GM23338 (cell line): ENCODE measurements at regions not wholly inside any gene's neighbourhood (a gene's known extent, or its start where the extent isn't known, plus 50 kb on each side); places are given as distances from the start of the nearest gene placed in this dataset.

Source experiments
- ATAC-seq: fragments of 200-7000 bp; cut with Tn5 transposase; 3 replicates; pipeline ENCODE4 v1.9.1; 2020
- DNase-seq: peaks from one replicate; pipeline ENCODE4 v3.0.0-alpha.2; 2015; ENCODE audit warnings: low spot score
- H2AFZ ChIP-seq: fragments of 200-600 bp; sonication (generic); 2 replicates; pipeline ENCODE4 v1.8.0; 2016; ENCODE audit warnings: antibody characterized with exemption, mild to moderate bottlenecking, moderate library complexity
- H3F3A ChIP-seq: fragments of 200-600 bp; sonication (generic); replicated peaks from 2 replicates; pipeline ENCODE4 v1.8.0; 2017; ENCODE audit warnings: antibody characterized with exemption, mixed run types, low read depth
- H3K27ac ChIP-seq: fragments of 200-600 bp; sonication (generic); 2 replicates; pipeline ENCODE4 v1.6.1; 2016; ENCODE audit warnings: low read depth
- H3K27me3 ChIP-seq: fragments of 200-600 bp; sonication (generic); 2 replicates; pipeline ENCODE4 v1.8.0; 2016; ENCODE audit warnings: mild to moderate bottlenecking, mixed run types, moderate library complexity; ENCODE audit not compliant: insufficient read depth
- H3K36me3 ChIP-seq: fragments of 200-600 bp; sonication (generic); 2 replicates; pipeline ENCODE4 v1.8.0; 2016; ENCODE audit warnings: mild to moderate bottlenecking; ENCODE audit not compliant: insufficient read depth
- H3K4me1 ChIP-seq: fragments of 200-600 bp; sonication (generic); 2 replicates; pipeline ENCODE4 v1.8.0; 2016; ENCODE audit warnings: mild to moderate bottlenecking, moderate library complexity; ENCODE audit not compliant: insufficient read depth
- H3K4me2 ChIP-seq: fragments of 200-600 bp; sonication (generic); 2 replicates; pipeline ENCODE4 v1.7.1; 2017; ENCODE audit warnings: mixed run types
- H3K4me3 ChIP-seq: fragments of 200-600 bp; sonication (generic); 2 replicates; pipeline ENCODE4 v1.6.1; 2016; ENCODE audit warnings: mixed run types
- H3K79me2 ChIP-seq: fragments of 200-600 bp; sonication (generic); replicated peaks from 2 replicates; pipeline ENCODE4 v1.8.0; 2017; ENCODE audit warnings: mild to moderate bottlenecking; ENCODE audit not compliant: insufficient read depth
- H3K9me2 ChIP-seq: fragments of 200-600 bp; sonication (generic); 2 replicates; pipeline ENCODE4 v1.8.0; 2017; ENCODE audit not compliant: insufficient read depth
- H4K20me1 ChIP-seq: fragments of 200-600 bp; sonication (generic); replicated peaks from 2 replicates; pipeline ENCODE4 v1.8.0; 2017; ENCODE audit warnings: mild to moderate bottlenecking; ENCODE audit not compliant: insufficient read depth
- H3K27ac Mint-ChIP-seq: 2 replicates; pipeline ENCODE4 v1.8.0; 2020; ENCODE audit warnings: inconsistent platforms, mild to moderate bottlenecking, moderate library complexity, mixed read lengths
- H3K27me3 Mint-ChIP-seq: 3 replicates; pipeline ENCODE4 v1.8.0; 2022; ENCODE audit warnings: low read depth, mild to moderate bottlenecking, moderate library complexity, mixed read lengths, inconsistent platforms; ENCODE audit not compliant: insufficient read depth, poor library complexity
- H3K36me3 Mint-ChIP-seq: 3 replicates; pipeline ENCODE4 v1.8.0; 2021; ENCODE audit warnings: low read depth, mild to moderate bottlenecking, inconsistent platforms, moderate library complexity, mixed read lengths
- H3K4me1 Mint-ChIP-seq: 3 replicates; pipeline ENCODE4 v1.8.0; 2020; ENCODE audit warnings: mild to moderate bottlenecking, inconsistent platforms, mixed read lengths
- H3K4me3 Mint-ChIP-seq: 3 replicates; pipeline ENCODE4 v1.8.0; 2021; ENCODE audit warnings: moderate library complexity, mild to moderate bottlenecking, inconsistent platforms, mixed read lengths
- H3K9me3 Mint-ChIP-seq: 3 replicates; pipeline ENCODE4 v1.8.0; 2020; ENCODE audit warnings: moderate library complexity, mild to moderate bottlenecking, inconsistent platforms, mixed read lengths
- CTCF ChIP-seq, 2 experiments: fragments of 200-600 bp in 1 of 2; sonication (generic) in 1 of 2; conservative IDR thresholded peaks; 2 replicates each; pipeline versions ENCODE4 v1.5.1 to v1.6.1; 2016 to 2017; ENCODE audit warnings: antibody characterized with exemption in 2 of 2, low read depth in 2 of 2, mild to moderate bottlenecking in 2 of 2, moderate library complexity in 1 of 2
- EZH2 ChIP-seq: fragments of 200-600 bp; sonication (generic); IDR thresholded peaks from one replicate; pipeline ENCODE4 v1.8.0; 2017; ENCODE audit warnings: antibody characterized with exemption, mild to moderate bottlenecking, low read depth; ENCODE audit not compliant: unreplicated experiment
- EZH2phosphoT487 ChIP-seq: fragments of 200-600 bp; sonication (generic); IDR thresholded peaks from one replicate; pipeline ENCODE4 v1.8.1; 2018; ENCODE audit warnings: antibody characterized with exemption; ENCODE audit not compliant: unreplicated experiment
- JUNB ChIP-seq: IDR thresholded peaks from one replicate; pipeline ENCODE4 v1.6.1; 2016; ENCODE audit warnings: antibody characterized with exemption; ENCODE audit not compliant: unreplicated experiment
- NANOG ChIP-seq: IDR thresholded peaks from 2 replicates; pipeline ENCODE4 v1.6.1; 2016; ENCODE audit warnings: antibody characterized with exemption, borderline replicate concordance
- STAT1 ChIP-seq: IDR thresholded peaks from one replicate; pipeline ENCODE4 v1.6.1; 2016; ENCODE audit warnings: antibody characterized with exemption; ENCODE audit not compliant: unreplicated experiment
- ZNF331 ChIP-seq: fragments of 250-450 bp; sonication (Bioruptor Pico); IDR thresholded peaks from 2 replicates; pipeline ENCODE4 v1.5.0; 2020; ENCODE audit warnings: low read depth, mild to moderate bottlenecking, moderate library complexity
- ZNF462 ChIP-seq: fragments of 250-450 bp; sonication (Bioruptor Pico); IDR thresholded peaks from 2 replicates; pipeline ENCODE4 v1.5.0; 2020; ENCODE audit warnings: mild to moderate bottlenecking, moderate library complexity

GRCh38 chr1:227379555-227379892, 61.2 kb upstream of the CDC42BPA start (continued):
- TF ChIP-seq ZNF462 (CRISPR knock-in tag) (no peak), EZH2 (no peak), ZNF331 (CRISPR knock-in tag) (no peak)

- Histone ChIP-seq H3F3A (no peaks in the 10 kb centered on the region), H3K79me2 (no peaks in the 10 kb centered on the region), H3K27me3 (no peaks in the 10 kb centered on the region), H2AFZ (peak overlapping the region; percentile 74; the same call in 1 of the 2 replicates), H3K9me2 (peaks cover 3% of the 10 kb centered on the region; the same call in 1 of the 2 replicates), H3K4me2 (no peak overlapping the region), H3K36me3 (no peaks in the 10 kb centered on the region), H3K4me1 (no peaks in the 10 kb centered on the region), H4K20me1 (no peaks in the 10 kb centered on the region), H3K4me3 (no peak overlapping the region), H3K27ac (no peak overlapping the region)
- ATAC-seq = no peak
- H3K27me3 Mint-ChIP-seq = no peaks in the 10 kb centered on the region
- peaks cover 3% of the 10 kb centered on the region; the same call in 2 of the 3 replicates for H3K36me3 Mint-ChIP-seq
- peaks cover 13% of the 10 kb centered on the region for H3K4me1 Mint-ChIP-seq
- no peak overlapping the region for H3K27ac Mint-ChIP-seq
- peaks cover 7% of the 10 kb centered on the region for H3K9me3 Mint-ChIP-seq
- no peak overlapping the region for H3K4me3 Mint-ChIP-seq
- no peak for DNase-seq
- TF ChIP-seq ZNF462 (CRISPR knock-in tag) (no peak), EZH2phosphoT487 (no peak), CTCF (conservative IDR thresholded peaks at IDR 0.05; ENCODE audit: low read depth in 2 of 2) (no peak), NANOG (no peak), JUNB (no peak), STAT1 (no peak)
These were observed 60.7 kb upstream of the CDC42BPA start for GRCh38 chr1:227378871-227379554.
